ENCODE measurements at regions not wholly inside any gene's neighbourhood (a gene's known extent, or its start where the extent isn't known, plus 50 kb on each side); places are given as distances from the start of the nearest gene placed in this dataset.
"Not testable (repeated sequence)": the region's sequence is repeated elsewhere in the genome, so short reads cannot be mapped to it uniquely, and the experiment has no call there.

- DNase-seq, result no peak
These were observed 200.0 kb downstream of the PCDH20 start for GRCh38 chr13:61215601-61216000.

- DNase-seq, result no peak
These were observed 200.5 kb downstream of the PCDH20 start for GRCh38 chr13:61215116-61215515.

- DNase-seq, result no peak
These were observed 201.1 kb downstream of the PCDH20 start for GRCh38 chr13:61214551-61214950.

- not testable (repeated sequence) for DNase-seq
These were observed 209.8 kb downstream of the PCDH20 start for GRCh38 chr13:61205898-61206297.

GRCh38 chr13:61204025-61204424 lies 211.6 kb downstream of the PCDH20 start:
- DNase-seq, result no peak

GRCh38 chr13:61202042-61202441 lies 213.6 kb downstream of the PCDH20 start:
- no peak for DNase-seq

GRCh38 chr13:61192826-61193225 lies 222.8 kb downstream of the PCDH20 start:
- no peak for DNase-seq

GRCh38 chr13:61188057-61188456 lies 227.6 kb downstream of the PCDH20 start:
- no peak for DNase-seq

- no peak for DNase-seq
These were observed 228.2 kb downstream of the PCDH20 start for GRCh38 chr13:61187471-61187870.

GRCh38 chr13:61183670-61184069 lies 232.0 kb downstream of the PCDH20 start:
- DNase-seq, result no peak

- DNase-seq, result no peak
These were observed 235.4 kb downstream of the PCDH20 start for GRCh38 chr13:61180234-61180633.

- no peak for DNase-seq
These were observed 235.9 kb downstream of the PCDH20 start for GRCh38 chr13:61179741-61180140.

- peak in 44 of 58 donors; percentile 0 to 70 (median 18) for DNase-seq
These were observed 244.8 kb downstream of the PCDH20 start for GRCh38 chr13:61170856-61171255.

GRCh38 chr13:61162636-61163035 lies 253.0 kb downstream of the PCDH20 start:
- peak in 2 of 58 donors; percentile 6 to 7 for DNase-seq

GRCh38 chr13:61162106-61162505 lies 253.5 kb downstream of the PCDH20 start:
- no peak for DNase-seq

GRCh38 chr13:61156753-61157152 lies 258.9 kb downstream of the PCDH20 start:
- DNase-seq, result no peak

GRCh38 chr13:61151062-61151461 lies 264.6 kb downstream of the PCDH20 start:
- DNase-seq, result no peak

GRCh38 chr13:61149331-61149730 lies 266.3 kb downstream of the PCDH20 start:
- DNase-seq, result no peak

- no peak for DNase-seq
These were observed 266.8 kb downstream of the PCDH20 start for GRCh38 chr13:61148691-61149315.

- no peak for DNase-seq
These were observed 267.4 kb downstream of the PCDH20 start for GRCh38 chr13:61148211-61148610.

GRCh38 chr13:61146571-61146970 lies 269.1 kb downstream of the PCDH20 start:
- no peak for DNase-seq

- no peak for DNase-seq
These were observed 269.5 kb downstream of the PCDH20 start for GRCh38 chr13:61146158-61146557.

GRCh38 chr13:61144834-61145593 lies 270.6 kb downstream of the PCDH20 start:
- no peak for DNase-seq

Measured in anterior cingulate cortex (tissue), 58 donors.